ENCODE measurements at regions not wholly inside any gene's neighbourhood (a gene's known extent, or its start where the extent isn't known, plus 50 kb on each side); places are given as distances from the start of the nearest gene placed in this dataset.
"Not testable (repeated sequence)": the region's sequence is repeated elsewhere in the genome, so short reads cannot be mapped to it uniquely, and the experiment has no call there.

DNA sequence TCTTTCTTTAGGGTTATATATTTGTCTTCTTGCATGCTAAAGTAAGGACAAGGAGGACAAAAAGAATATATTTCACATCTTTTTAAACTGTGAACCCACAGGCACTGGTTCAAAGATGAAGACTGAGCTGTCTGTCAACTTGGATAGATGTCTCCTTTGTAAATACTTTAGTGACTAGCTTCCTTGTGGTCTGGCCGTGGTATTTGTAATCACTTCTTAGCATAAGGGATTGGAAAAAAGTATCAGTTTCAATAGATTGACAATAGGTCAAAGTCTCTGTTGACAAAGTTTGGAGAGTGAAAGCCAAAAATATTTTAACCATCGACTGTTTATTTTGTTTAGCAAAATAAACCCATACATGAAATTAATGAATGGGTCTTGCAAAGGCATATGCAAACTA lies 91.4 kb downstream of the TMEM167A start:
- H3K9ac ChIP-seq (ENCODE audit: low read depth, low read length, poor library complexity, severe bottlenecking): no peak overlapping the region
- H3K4me3 ChIP-seq (ENCODE audit: low read length, poor library complexity, severe bottlenecking): no peak overlapping the region
- TF ChIP-seq, protein P1, sequence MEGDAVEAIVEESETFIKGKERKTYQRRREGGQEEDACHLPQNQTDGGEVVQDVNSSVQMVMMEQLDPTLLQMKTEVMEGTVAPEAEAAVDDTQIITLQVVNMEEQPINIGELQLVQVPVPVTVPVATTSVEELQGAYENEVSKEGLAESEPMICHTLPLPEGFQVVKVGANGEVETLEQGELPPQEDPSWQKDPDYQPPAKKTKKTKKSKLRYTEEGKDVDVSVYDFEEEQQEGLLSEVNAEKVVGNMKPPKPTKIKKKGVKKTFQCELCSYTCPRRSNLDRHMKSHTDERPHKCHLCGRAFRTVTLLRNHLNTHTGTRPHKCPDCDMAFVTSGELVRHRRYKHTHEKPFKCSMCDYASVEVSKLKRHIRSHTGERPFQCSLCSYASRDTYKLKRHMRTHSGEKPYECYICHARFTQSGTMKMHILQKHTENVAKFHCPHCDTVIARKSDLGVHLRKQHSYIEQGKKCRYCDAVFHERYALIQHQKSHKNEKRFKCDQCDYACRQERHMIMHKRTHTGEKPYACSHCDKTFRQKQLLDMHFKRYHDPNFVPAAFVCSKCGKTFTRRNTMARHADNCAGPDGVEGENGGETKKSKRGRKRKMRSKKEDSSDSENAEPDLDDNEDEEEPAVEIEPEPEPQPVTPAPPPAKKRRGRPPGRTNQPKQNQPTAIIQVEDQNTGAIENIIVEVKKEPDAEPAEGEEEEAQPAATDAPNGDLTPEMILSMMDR (conservative IDR thresholded peaks at IDR 0.05; ENCODE audit: low read length): no peak
- no peak for TF ChIP-seq EZH2phosphoT487 (IDR thresholded peaks at IDR 0.05; ENCODE audit: borderline replicate concordance)
- H3K36me3 ChIP-seq (ENCODE audit: insufficient read depth, low read length): no peaks in the 10 kb centered on the region
- no peaks in the 10 kb centered on the region for H3K9me2 ChIP-seq (replicated peaks; ENCODE audit: low read depth, low read length)
- no peaks in the 10 kb centered on the region for H3K79me2 ChIP-seq (ENCODE audit: insufficient read depth, low read length)
- H3K27me3 ChIP-seq (ENCODE audit: insufficient read depth, low read length, poor library complexity, severe bottlenecking): no peaks in the 10 kb centered on the region
- H3K4me1 ChIP-seq (ENCODE audit: insufficient read depth, low read length, poor library complexity, severe bottlenecking): no peaks in the 10 kb centered on the region
- H3K4me2 ChIP-seq (ENCODE audit: low read depth, low read length, poor library complexity, severe bottlenecking): no peak overlapping the region
- H4K20me1 ChIP-seq (ENCODE audit: insufficient read depth, low read length, poor library complexity, severe bottlenecking): no peaks in the 10 kb centered on the region
- no peaks in the 10 kb centered on the region for H3F3A ChIP-seq (ENCODE audit: low read depth)
- no peaks in the 10 kb centered on the region for H3K9me3 ChIP-seq (ENCODE audit: insufficient read depth, low read depth, low read length)
- H2AFZ ChIP-seq (ENCODE audit: low read length): no peak overlapping the region

DNA sequence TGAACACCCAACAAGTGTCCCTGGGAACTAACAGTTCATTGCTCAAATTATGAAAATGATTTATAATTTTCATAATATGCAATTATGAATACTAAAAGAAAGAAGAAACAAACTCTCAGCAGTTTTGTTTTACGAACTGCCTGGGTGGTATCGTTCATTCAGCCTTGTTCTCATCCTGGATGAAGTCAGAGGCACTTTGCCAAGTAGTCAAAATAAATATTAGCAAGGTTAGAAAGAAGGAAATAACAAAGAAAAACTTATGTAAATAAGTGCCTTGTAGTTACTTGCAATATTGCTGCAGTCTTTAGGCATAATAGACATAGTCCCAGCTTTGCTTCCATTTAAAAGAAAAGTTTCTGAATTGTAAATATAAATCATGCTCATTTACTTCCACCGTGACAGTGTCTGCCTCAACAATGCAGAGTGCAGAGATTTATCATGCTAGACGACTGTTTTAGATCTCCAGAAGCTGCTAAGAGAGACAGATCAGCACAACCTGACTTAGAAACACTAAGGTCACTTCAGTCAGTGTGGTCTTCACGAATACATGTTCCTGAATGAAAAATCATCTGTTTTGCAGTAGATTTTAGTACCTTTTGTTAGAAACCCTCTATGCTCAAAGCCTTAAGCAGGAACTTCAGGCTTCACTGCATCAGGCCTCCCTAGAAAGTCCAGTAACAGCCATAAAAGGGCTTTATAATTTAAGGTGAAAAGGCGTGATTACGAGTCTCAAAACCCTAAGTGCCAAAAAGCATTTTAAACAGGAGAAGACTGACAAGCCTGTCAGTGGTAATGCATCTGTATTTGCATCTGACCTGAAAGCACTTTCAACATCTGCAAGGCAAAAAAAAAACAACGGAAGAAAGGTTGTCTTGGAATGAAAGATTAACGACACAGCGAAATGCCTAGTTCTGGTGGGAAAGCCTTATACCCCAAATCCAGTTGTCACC lies 92.1 kb downstream of the TMEM167A start:
- no peak overlapping the region for H2AFZ ChIP-seq (ENCODE audit: low read length)

DNA sequence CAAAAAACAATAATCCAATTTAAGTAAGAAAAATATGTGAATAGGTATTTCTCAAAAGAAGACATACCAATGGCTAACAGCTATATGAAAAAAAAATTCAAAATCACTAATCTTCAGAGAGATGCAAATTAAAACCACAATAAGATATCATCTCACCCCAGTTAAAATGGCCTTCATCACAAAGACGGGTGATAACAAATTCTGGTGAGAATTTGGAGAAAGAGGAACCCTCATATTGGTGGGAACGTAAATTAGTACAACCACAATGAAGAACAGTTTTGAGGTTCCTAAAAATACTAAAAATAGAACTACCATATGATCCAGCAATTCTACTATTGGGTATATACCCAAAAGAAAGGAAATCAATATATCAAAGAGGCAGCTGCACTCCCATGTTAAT lies 94.3 kb downstream of the TMEM167A start:
- H3K79me2 ChIP-seq (ENCODE audit: insufficient read depth, low read length): no peaks in the 10 kb centered on the region
- no peak for TF ChIP-seq EZH2phosphoT487 (IDR thresholded peaks at IDR 0.05; ENCODE audit: borderline replicate concordance)
- H2AFZ ChIP-seq (ENCODE audit: low read length): no peak overlapping the region
- H3K9me3 ChIP-seq (ENCODE audit: insufficient read depth, low read depth, low read length): peaks cover 4% of the 10 kb centered on the region; the same call in 1 of the 2 replicates
- H3K27me3 ChIP-seq (ENCODE audit: insufficient read depth, low read length, poor library complexity, severe bottlenecking): no peaks in the 10 kb centered on the region
- no peaks in the 10 kb centered on the region for H3K9me2 ChIP-seq (replicated peaks; ENCODE audit: low read depth, low read length)
- no peaks in the 10 kb centered on the region for H3F3A ChIP-seq (ENCODE audit: low read depth)
- H3K4me2 ChIP-seq (ENCODE audit: low read depth, low read length, poor library complexity, severe bottlenecking): no peak overlapping the region
- no peaks in the 10 kb centered on the region for H3K36me3 ChIP-seq (ENCODE audit: insufficient read depth, low read length)
- H4K20me1 ChIP-seq (ENCODE audit: insufficient read depth, low read length, poor library complexity, severe bottlenecking): no peaks in the 10 kb centered on the region
- no peaks in the 10 kb centered on the region for H3K4me1 ChIP-seq (ENCODE audit: insufficient read depth, low read length, poor library complexity, severe bottlenecking)
- H3K9ac ChIP-seq (ENCODE audit: low read depth, low read length, poor library complexity, severe bottlenecking): no peak overlapping the region
- H3K4me3 ChIP-seq (ENCODE audit: low read length, poor library complexity, severe bottlenecking): no peak overlapping the region

More for the DNA sequence above, 92.1 kb downstream of the TMEM167A start:
- Histone ChIP-seq H3K4me2 (ENCODE audit: low read depth, low read length, poor library complexity, severe bottlenecking) (no peak overlapping the region), H4K20me1 (ENCODE audit: insufficient read depth, low read length, poor library complexity, severe bottlenecking) (no peaks in the 10 kb centered on the region), H3K4me1 (ENCODE audit: insufficient read depth, low read length, poor library complexity, severe bottlenecking) (no peaks in the 10 kb centered on the region), H3K27me3 (ENCODE audit: insufficient read depth, low read length, poor library complexity, severe bottlenecking) (no peaks in the 10 kb centered on the region), H3K9me3 (ENCODE audit: insufficient read depth, low read depth, low read length) (no peaks in the 10 kb centered on the region), H3K4me3 (ENCODE audit: low read length, poor library complexity, severe bottlenecking) (no peak overlapping the region), H3K79me2 (ENCODE audit: insufficient read depth, low read length) (no peaks in the 10 kb centered on the region), H3F3A (ENCODE audit: low read depth) (no peaks in the 10 kb centered on the region), H3K9me2 (replicated peaks; ENCODE audit: low read depth, low read length) (no peaks in the 10 kb centered on the region), H3K9ac (ENCODE audit: low read depth, low read length, poor library complexity, severe bottlenecking) (no peak overlapping the region), H3K36me3 (ENCODE audit: insufficient read depth, low read length) (no peaks in the 10 kb centered on the region)
- no peak for TF ChIP-seq EZH2phosphoT487 (IDR thresholded peaks at IDR 0.05; ENCODE audit: borderline replicate concordance)
- TF ChIP-seq, protein P1 (conservative IDR thresholded peaks at IDR 0.05; ENCODE audit: low read length): no peak

DNA sequence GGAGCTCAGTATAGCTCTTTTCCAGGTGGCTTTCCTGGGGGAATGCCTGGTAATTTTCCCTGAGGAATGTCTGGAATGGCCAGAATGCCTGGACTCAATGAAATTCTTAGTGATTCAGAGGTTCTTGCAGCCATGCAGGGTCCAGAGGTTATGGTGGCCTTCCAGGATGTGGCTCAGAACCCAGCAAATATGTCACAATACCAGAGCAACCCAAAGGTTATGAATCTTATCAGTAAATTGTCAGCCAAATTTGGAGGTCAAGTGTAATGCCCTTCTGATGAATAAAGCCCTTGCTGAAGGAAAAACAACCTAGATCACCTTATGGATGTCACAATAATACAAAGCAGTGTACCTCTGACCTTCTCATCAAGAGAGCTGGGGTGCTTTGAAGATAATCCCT lies 100.3 kb downstream of the TMEM167A start:
- not testable (repeated sequence) for H3K4me2 ChIP-seq (ENCODE audit: low read depth, low read length, poor library complexity, severe bottlenecking)
- H3K9me3 ChIP-seq (ENCODE audit: insufficient read depth, low read depth, low read length): peaks cover 18% of the 10 kb centered on the region; the same call in 1 of the 2 replicates

More for the DNA sequence above, 100.3 kb downstream of the TMEM167A start:
- H3K4me3 ChIP-seq (ENCODE audit: low read length, poor library complexity, severe bottlenecking); H3K4me1 ChIP-seq (ENCODE audit: insufficient read depth, low read length, poor library complexity, severe bottlenecking); H4K20me1 ChIP-seq (ENCODE audit: insufficient read depth, low read length, poor library complexity, severe bottlenecking); H2AFZ ChIP-seq (ENCODE audit: low read length); H3K27me3 ChIP-seq (ENCODE audit: insufficient read depth, low read length, poor library complexity, severe bottlenecking); H3K36me3 ChIP-seq (ENCODE audit: insufficient read depth, low read length); H3F3A ChIP-seq (ENCODE audit: low read depth); H3K79me2 ChIP-seq (ENCODE audit: insufficient read depth, low read length); H3K9me2 ChIP-seq (replicated peaks; ENCODE audit: low read depth, low read length); H3K9ac ChIP-seq (ENCODE audit: low read depth, low read length, poor library complexity, severe bottlenecking): not testable (repeated sequence)

Data from Loucy (cell line).